Stimulated activated CD4-positive, alpha-beta T cell treated with anti-CD3 and anti-CD28 coated beads, Interleukin-1b, Interleukin-23, amount 100 ng/mL, for 4 hours (primary cell): ENCODE measurements at regions not wholly inside any gene's neighbourhood (a gene's known extent, or its start where the extent isn't known, plus 50 kb on each side); places are given as distances from the start of the nearest gene placed in this dataset.

Source experiments
- DNase-seq, 2 donors: peaks; one replicate each; pipeline ENCODE4 v3.0.0-alpha.2; 2020; ENCODE audit warnings: low read depth in 2 of 2

DNA sequence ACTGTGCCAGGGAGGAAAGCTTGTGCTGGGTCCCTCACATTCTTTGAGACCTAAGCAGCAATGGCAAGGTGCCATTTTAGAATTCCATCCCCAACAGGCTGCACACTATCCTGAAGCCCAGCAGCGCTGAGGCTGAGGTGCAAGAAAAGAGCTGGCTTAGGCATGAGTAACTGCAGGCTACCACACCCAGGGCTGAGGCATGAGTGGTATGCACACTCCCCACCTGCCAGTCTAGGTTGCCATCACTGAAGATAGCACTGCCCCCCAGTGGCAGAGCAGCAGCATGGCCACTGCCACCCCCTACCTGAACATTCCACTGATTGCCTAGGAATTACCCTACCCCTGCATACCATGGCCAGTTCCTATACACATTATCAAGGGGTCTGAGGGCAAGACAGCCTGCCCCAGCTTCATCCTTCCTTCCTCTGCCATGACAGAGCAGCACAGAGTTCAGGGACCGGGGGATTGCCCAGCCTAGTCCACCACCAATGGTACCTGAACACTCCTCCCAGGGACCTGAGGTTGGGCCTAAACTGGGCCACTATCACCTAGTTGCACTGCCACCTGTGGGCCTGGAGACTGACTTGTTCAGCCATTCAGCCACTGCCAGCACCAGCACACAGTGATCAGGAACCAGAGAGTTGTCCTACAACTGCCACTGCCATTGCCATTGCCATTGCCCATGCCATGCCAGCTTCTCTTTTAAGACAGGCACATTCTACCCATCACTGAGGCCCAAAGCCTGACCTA is 129.8 kb downstream of the SATB1 start:
- DNase-seq = no peak

DNA sequence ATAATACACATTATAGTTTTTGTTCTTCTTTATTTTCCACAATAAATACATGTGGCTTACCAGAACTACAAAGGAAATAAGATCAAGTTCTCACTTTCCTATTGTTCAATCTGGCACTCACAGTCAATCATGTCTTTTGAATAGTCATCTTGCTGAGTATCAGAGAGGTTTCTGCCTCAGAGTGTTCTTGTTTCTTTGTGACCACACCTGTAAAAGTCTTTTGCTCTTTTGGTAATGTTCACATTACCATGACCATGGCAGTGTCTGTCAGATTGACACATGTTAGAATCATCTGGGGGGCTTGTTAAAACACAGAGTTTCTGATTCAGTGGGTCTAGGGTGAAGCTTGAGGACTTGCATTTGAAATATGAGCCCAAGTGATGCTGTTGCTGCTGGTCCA is 135.0 kb downstream of the SATB1 start:
- no peak for DNase-seq

DNA sequence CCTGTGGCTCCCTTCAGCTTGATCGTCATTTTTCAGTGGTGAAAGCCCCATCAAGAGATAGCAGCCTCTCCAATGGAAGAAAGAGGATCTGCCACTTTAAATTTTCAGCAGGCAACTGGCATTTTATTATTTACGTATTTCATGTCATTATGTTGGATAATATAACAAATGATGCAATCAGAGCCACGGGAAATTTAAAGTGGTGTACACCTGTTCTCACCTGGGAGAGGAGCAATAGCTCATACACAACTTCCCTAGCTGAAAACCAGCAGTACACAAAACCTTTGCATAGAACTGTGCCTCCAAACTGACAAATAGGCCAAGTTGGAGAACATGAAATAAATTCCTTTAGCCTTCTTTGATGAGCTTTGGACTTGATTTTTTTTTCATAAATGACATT is 136.9 kb downstream of the SATB1 start:
- DNase-seq = no peak

DNA sequence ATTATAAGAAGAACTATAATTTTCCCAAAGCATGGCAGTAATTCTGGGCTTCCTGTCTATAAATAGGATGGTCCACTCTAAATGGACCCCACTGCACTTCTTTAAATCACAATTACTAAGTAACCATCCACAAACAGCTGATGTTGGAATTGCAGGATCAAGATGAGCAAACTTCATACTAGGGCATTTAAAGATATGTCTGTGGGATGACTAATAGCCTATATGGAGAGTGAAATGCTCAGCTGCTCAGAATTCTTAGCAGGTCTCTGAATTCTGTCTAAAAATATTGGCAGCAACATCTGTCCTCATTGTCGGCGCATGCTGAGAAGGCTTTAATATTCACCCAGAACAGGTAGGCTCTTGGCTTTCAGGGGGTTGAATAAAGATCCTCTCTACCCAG is 140.4 kb downstream of the SATB1 start:
- DNase-seq = no peak

DNA sequence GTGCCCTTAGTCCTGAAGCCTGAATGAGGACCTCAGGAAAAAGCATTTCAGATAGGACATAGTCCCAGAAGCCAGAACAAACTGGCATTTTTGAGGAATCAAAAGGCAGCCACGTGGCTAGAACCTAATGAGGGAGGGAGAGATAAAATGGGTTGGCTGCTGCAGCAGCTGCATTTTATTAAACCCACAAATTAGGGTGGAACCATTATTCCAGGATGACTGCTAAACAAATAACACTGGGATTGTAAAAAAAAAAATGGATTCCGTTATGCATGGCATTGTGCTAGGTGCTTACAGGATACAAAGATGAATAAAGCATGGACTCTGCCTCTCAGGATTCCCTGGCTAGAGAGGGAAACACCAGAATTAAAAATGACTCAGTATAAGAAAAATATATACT is 141.5 kb downstream of the SATB1 start:
- DNase-seq = no peak

DNA sequence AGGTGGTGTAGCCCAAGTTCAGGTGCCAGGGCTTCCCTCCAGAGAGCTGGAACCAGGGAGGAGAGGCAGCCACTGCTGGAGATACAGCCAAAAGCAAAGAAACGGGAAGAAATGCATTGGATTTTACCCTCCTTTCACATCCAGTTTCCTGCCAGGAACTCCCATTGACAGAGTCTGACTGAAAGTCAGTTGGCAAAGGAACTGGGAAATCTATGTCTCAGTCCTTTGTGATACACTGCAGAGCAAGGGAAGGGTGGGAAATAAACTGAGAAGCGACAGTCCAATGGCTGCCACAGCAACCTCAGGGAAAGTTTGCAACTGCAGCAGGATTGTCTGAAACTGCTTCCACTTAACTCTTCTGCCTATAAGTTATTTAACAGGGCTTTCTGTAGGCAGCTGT is 142.6 kb downstream of the SATB1 start:
- no peak for DNase-seq

DNA sequence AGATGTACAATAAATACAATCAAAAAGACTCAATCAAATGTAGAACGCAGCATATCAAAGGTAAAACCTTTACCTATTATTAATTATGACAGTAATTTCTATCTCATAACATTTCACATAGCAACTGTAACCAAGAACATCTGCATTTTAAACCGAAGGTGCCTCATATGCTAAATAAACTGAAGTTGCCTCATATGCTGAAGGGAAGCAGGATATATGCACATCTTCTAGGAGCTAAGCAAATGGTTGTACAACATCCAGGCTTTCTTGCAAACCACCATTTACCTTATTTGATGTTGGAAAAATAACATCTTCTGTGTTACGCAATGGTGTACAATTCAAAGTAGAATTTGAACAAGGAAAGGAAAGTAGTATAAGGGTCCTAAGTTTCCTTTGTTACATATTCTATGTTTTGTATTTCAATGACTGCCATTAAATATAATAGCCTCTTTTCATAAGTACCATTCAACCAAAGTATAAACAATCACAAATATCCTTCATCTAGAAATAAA is 145.9 kb downstream of the SATB1 start:
- DNase-seq = no peak

DNA sequence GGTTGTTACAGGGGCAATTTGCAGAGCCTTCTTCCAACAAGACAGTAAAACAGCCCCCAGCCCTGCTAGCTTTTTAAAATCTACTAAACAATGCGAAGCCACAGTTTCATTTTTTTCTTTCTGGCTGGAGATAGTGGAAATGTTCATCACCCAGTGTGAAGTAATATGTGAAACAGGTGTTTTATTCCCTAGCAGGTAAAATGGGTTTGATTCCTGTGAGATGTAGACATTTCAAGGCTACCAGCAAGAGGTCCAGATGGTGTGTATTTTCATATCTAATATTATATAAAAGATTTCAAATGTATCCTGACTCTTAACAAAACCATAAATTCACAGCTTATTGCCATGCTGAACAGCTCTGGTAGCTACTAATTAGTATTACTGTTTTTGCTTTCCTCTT is 160.3 kb downstream of the SATB1 start:
- no peak for DNase-seq

DNA sequence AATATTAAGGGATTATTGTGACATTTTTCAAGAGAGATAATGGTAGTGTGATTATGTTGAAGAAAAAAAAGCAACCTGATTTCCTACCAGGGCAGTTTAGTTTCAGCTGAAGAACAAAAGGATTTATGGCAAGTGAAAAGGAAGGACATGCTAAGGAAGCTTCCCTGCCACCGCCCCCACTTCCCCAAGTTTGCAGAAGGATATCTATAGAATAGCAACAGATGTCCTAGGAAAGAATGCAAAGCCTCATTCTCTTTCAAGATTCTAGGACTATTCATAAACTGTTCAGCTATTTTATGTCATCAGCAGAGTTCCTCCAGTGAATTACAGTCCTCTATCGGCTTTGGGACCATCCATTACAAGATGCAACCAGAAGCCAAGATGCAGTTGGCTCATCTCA is 160.8 kb downstream of the SATB1 start:
- no peak for DNase-seq

DNA sequence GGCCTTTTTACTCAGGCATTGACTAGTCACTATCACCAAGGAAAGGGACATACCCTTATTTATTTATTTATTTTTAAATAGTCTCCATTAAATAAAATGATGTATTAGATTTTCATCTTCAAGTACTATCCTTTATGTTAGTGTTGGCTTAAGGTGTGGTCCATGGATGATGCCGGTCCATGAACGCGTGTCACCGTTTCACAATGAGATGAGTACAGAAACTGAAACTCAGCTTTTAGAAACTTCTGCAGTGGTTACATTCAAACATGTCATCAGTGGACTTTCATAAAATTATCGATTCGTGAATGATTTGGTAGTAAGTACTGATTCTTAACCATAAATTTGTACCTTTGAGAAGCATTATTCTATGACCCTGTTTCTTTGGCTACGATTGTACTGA is 166.6 kb downstream of the SATB1 start:
- DNase-seq = no peak

DNA sequence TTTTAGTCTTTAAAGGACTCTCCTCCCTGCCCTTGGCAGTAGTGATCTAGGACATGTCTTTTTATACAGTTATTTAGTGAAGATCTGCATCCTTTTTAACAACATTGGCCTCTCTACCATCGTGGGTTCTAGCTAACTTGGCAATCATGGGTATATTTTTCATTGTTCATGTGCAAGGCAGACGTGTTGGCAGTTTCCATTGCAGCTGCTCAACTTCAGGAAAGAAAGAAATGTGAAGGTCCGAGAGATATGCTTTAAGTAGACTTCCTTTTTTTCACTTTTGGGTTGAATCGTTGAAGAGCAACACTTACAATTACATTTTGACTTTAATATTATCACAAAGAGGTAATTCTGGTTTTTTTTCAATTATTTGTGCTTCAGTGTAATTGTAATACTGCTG is 172.6 kb downstream of the SATB1 start:
- no peak for DNase-seq

DNA sequence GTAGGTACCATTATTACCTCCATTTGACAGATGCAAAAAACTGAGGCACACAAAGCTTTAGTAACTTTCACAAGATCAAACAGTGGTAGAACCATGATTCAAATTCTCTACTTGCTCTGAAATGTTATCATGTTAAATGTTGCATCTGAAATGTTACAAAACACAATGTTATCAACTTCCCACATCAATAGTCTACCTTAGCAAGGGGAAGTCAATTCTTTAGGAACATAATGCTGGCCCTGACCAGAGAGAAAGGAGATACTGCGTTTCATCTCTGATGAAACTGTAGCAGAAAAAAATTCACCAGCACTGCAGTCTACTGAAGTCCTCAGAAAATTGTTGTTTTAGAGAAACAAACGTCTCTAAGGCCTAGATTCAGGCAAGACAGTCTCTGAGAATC is 174.1 kb downstream of the SATB1 start:
- DNase-seq = no peak

DNA sequence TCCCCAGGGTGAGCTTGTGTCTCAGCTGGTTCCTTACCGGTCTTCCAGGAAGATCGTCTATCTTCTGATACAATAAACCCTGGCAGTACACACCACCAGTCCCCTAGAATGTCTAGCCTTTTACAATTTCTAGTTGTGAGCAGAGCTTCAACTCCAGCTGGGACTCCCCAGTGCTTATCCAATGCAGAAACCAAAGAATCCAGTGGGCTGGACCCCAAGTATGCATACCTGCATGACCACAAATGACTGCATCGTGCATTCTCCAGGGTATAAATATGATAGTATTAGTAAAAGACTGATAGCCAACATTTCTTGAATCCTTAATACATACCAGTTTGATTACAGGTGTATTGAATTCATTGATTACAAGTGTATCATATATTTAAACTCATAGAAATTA is 176.0 kb downstream of the SATB1 start:
- no peak for DNase-seq

DNA sequence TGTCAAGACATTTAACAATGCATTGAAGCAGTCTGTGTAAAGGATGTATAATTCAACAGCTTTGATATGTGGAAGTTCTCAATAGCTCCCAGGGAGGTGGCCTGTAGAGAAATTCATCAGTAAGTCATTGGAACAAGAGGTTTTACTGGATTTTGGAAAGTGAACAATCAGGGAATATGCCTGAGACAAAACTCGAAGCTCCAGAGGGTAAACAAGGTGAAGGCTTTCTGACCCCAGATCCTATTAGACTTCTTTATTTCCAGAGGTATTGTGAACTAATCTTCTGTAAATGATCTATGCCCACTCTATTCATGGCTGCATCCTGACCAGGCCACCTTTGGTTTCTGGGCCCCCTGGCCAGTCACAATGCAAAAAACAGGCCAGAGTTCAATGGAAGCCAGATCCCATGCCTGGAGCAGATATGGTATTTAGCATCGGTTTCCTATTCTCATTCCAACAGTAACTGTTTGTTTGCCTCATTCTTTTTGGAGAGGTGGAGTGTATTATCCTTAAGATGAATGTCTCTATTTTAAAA is 177.3 kb downstream of the SATB1 start:
- no peak for DNase-seq

DNA sequence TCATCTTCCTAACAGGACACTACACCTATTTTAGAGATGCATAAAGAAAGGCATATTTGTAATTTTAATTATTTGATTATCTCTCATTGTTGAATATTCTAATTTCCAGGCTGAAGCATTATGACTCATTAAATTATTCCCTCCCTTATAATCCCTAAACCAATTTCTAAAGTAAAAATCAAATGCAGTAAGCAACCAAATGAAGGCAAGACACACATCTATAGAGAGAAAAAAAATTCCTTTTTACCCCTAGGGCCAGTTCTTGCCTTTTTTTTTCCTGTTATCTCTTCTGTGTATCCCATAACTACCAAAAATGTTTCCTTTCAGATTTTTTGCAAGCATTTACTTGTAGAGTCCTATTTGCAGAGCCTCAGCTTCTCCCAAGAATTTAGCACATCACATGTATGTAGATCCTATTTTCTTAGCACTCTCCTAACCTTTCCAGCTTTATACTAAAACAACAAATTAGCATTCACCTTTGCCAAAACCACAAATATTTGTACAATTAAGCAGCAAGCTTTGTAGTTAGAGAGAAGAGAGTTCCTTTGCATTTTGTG is 177.9 kb downstream of the SATB1 start:
- DNase-seq = no peak

DNA sequence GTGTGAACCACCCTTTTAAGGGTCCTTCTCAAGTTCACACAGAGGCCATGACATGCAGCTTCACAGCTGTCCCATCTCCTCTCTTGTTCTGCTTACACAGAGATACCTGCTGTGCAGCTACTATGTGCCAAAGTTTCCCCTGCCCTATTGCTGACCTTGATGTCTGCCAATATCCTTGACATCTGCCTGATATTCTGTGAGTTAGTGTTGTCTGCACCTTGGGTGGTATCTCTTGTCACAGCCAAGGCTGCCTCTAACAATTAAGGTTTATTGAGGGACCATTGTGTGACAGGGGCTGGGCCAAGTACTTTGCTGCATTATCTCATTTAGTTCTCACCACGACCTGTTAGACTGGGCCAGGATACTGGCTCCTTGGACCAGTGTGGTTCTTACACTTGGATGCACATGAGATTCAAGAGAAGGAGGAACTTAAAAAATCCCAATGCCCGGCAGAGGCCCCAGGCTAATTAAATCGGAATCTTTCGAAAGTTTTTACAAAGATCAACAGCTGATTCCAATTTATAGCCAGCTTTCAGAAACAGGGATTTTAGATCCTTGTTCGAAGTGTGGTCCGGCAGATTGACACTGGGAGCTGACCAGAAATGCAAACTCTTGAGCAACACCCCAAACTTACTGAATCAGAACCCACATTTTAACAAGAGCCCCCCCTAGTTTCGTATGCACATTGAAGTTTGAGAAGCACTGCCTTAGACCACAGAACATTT is 178.6 kb downstream of the SATB1 start:
- DNase-seq = no peak

DNA sequence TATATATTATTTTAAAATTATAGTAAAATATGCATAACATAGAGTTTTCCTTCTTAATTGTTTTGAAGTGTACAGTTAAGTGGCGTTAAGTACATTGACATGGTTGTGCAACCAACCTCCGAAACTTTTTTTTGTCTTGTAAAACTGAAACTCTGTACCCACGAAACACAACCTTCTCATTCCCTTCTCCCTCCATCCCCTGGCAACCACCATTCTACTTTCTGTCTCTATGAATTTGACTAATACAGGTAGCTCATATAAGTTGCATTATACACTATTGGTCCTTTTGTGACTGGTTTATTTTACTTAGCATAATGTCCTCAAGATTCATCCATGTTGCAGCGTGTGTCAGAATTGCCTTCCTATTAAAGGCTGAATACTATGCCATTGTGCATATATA is 179.4 kb downstream of the SATB1 start:
- DNase-seq = no peak

DNA sequence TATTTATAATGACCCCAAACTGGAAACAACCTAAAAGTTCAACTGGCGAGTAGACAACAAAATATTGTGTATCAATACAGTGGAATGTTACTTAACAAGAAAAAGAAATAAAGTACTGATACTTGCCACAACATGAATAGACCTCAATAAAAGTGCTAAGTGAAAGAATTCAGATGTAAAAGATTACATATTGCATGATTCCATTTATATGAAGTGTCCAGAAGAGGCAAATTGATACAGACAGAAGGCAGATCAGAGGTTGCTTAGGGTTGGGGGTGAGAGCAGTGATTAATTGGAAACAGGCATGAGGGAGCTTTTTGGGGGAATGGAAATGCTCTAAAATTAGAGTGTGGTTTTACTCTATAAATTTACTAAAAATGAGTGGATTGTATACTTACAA is 183.3 kb downstream of the SATB1 start:
- no peak for DNase-seq

DNA sequence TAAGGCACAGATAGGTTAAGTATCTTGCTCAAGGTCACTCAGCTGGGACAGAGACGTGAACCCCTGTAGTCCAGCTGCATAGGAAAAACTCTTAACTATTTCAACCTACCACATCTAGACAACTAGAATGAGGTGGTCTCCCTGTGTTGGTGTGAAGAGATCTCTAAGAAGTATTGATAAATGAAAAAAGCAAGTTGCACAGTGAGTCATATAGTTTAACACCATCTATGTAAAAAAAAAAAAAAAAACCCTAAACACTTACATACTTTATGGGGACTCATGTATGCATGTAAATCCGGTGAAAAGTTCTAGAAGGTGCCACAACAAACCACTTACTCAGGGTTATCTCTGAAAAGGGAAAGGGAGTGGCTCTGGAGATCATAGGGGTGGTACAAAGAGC is 185.5 kb downstream of the SATB1 start:
- DNase-seq = no peak

DNA sequence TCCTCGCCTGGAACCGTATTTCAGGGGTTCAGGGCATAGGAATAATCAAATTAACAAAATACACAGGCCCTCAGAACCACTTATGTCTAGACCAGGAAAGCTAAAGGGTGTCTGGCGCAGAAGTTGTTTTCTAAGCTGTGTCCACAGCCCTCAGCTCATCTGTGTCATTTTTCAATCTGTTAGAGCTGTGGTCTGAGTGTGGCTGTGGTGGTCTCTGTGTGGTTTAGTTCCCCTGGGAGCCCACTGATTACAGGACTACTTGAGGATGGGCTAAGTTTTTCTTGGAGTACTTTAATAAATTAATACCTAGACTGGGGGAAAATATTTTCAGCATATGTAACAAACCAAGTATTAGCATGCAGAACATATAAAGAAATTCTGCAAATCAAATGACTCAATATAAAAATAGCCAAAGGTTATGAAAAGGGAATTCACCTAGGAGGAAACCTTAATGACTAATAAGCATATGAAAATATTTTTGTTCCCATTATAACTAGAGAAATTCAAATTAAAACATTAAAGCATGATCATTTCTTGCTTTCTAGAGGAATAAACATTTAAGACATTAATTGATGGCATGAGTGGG is 186.3 kb downstream of the SATB1 start:
- no peak for DNase-seq

DNA sequence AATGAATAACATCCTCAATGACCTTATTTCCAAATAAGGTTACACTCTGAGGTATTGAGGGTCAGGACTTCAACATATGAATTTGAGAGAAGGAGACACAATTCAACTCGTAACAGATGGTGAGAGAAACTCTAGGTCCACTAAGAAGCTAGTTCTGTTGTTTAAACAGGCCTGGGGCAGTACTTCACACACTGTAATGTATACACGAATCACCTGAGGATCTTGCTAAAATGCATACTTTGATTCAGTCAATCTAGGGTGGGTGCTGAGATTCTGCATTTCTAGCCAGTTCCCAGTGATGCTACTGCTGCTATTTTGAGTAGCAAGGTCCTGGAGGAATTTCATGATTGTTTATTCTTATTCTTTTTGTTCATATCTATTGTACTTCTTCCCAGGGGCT is 186.8 kb downstream of the SATB1 start:
- no peak for DNase-seq

DNA sequence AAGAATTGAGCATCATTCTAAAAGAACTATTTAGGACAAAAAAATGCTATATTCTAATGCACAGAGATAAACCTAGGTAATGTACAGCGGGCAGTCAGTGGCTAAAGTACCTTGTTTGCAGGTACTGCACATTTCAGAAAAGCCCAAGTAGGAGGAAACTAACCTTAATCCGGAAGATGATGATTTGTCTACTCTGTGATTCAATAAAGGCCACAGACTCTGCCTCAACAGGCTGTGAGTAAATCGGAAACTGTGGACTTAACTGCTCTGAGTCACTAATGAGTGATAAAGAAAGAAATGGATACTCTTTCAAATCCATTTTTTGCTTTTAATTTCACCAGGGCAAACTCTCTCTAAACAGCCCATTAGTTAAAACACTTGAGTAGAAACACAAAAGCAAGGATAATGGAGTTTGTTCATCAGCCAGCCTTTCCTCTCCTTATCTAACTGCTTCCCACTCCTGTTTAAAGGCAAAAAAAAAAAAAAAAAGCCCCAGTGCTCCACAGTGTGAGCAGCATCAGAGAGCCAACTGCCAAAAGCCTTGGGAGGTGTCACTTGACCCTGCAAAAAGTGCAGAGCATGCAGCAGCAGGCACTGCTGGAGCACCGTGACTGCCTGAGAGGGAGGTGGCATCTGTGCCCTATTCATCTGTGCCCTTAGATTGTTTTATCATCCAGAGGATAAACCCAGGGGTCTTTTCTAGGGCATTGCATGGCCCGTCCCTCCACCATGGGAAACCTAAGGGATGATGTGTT is 187.7 kb downstream of the SATB1 start:
- DNase-seq = no peak
